Subcutaneous abdominal adipose tissue (tissue), 5 donors: ENCODE measurements at regions not wholly inside any gene's neighbourhood (a gene's known extent, or its start where the extent isn't known, plus 50 kb on each side); places are given as distances from the start of the nearest gene placed in this dataset.

Experiments
- H3K27ac ChIP-seq: one replicate; pipeline ENCODE4 v1.7.0; 2013; ENCODE audit warnings: low read depth, mild to moderate bottlenecking, inconsistent platforms, low read length, moderate library complexity
- H3K27me3 ChIP-seq, 5 donors: one replicate each; pipeline ENCODE4 v1.7.0; 2013; ENCODE audit warnings: low read length in 5 of 5, inconsistent platforms in 1 of 5; ENCODE audit not compliant: control insufficient read depth in 5 of 5, insufficient read depth in 4 of 5
- H3K36me3 ChIP-seq, 5 donors: one replicate each; pipeline ENCODE4 v1.7.0; 2013; ENCODE audit warnings: low read length in 5 of 5; ENCODE audit not compliant: control insufficient read depth in 5 of 5, insufficient read depth in 5 of 5
- H3K4me1 ChIP-seq, 5 donors: one replicate each; pipeline ENCODE4 v1.7.0; 2013; ENCODE audit warnings: low read length in 5 of 5, mild to moderate bottlenecking in 3 of 5, moderate library complexity in 1 of 5; ENCODE audit not compliant: control insufficient read depth in 5 of 5, insufficient read depth in 5 of 5
- H3K4me3 ChIP-seq, 5 donors: one replicate each; pipeline ENCODE4 v1.7.0; 2013; ENCODE audit warnings: low read length in 5 of 5, low read depth in 1 of 5
- H3K9ac ChIP-seq, 5 donors: one replicate each; pipeline ENCODE4 v1.7.0; 2013; ENCODE audit warnings: low read length in 5 of 5, mild to moderate bottlenecking in 4 of 5, moderate library complexity in 3 of 5
- H3K9me3 ChIP-seq, 5 donors: one replicate each; pipeline ENCODE4 v1.7.0; 2013; ENCODE audit warnings: low read length in 5 of 5; ENCODE audit not compliant: control insufficient read depth in 5 of 5
- donor health status: healthy.
- donor health status: healthy.
- donor health status: healthy.
- donor health status: healthy.
- donor health status: healthy.

DNA sequence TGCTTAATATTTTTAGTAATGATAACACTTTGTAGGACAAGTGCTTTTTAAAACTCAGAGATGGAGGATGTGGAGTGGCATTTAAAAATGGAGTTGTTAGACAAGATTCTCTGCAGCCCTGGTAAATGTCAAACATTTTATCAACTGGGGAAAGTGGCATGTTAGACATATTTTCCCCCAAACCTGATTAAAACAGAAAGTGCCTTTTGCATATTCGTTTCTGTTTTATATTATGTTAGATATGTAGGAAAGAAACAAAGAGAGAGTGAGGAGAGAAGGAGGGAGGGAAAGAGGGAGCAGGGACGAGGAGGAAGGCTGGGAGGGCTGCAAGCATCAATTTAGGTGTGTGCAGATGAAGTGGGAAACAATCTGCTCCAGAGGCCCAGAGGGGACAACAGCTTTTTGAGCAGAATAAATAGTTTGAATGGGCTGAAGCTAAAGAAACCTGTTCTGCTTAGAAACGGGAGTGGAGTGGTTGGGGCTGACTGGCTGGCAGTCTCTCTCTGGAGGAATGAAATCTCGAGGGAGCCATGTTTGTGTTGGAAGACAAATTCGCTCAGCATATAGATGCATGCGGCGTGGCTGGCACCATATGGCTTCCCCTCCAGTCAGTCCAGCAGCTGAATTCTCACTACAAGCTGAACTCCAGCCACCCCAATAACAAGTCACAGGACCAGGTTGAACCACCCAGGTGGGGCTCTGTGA, 502.2 kb downstream of the AJAP1 start:
- H3K9ac ChIP-seq = no peak overlapping the region
- no peak overlapping the region for H3K27ac ChIP-seq
- H3K4me3 ChIP-seq = no peak overlapping the region
- H3K36me3 ChIP-seq = no peaks in the 10 kb centered on the region
- H3K4me1 ChIP-seq = no peaks in the 10 kb centered on the region
- peaks cover 3 to 7% (median 4%) of the 10 kb centered on the region in 5 donors for H3K27me3 ChIP-seq
- H3K9me3 ChIP-seq = peaks cover 0 to 9% (median 3%) of the 10 kb centered on the region in 5 donors

DNA sequence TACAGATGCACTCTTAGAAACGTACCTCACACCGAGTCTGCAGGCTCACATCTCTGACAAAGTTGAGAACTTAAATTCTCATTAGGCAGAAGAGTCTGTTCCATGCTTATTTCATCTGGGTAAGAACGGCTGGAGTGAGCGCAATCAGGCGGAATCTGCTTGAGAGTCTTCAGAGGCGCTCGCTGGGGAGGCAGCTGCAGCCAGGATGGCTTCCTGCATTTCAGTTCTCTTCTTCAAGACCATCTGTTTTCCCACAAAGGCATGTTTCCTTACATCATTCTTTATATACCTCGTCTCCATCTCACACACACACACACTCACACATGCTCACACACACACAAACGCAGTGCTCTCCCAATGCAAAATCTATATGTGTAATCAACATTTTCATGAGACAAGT, 497.1 kb downstream of the AJAP1 start:
- H3K4me3 ChIP-seq = no peak overlapping the region
- no peak overlapping the region for H3K9ac ChIP-seq
- no peak overlapping the region for H3K27ac ChIP-seq
- H3K9me3 ChIP-seq = peaks cover 0 to 9% (median 0%) of the 10 kb centered on the region in 5 donors
- H3K36me3 ChIP-seq = no peaks in the 10 kb centered on the region
- H3K27me3 ChIP-seq = peaks cover 4 to 7% (median 5%) of the 10 kb centered on the region in 5 donors
- no peaks in the 10 kb centered on the region for H3K4me1 ChIP-seq

DNA sequence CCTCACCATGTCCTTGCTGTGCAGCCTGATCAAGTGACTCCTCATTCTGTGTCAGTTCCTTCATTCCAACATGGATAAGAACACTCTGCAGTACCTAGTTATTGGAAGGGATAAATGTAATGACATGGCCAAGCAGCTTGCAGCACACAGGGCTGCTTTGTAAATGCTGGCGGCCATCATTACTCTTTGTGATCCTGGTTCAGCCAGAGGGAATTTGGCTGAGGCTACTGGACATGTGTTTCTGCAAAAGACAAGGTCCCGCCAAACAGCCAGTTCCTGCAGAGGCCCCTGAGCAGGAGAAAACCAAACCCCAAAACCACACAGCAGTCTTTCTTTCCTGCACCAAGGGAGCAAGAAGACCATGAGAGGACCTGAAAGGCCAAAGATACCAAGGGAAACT, 495.8 kb downstream of the AJAP1 start:
- no peaks in the 10 kb centered on the region for H3K4me1 ChIP-seq
- peaks cover 4 to 11% (median 6%) of the 10 kb centered on the region in 5 donors for H3K27me3 ChIP-seq
- peaks cover 0 to under 1% (median 0%) of the 10 kb centered on the region in 5 donors for H3K9me3 ChIP-seq
- no peaks in the 10 kb centered on the region for H3K36me3 ChIP-seq
- H3K9ac ChIP-seq = no peak overlapping the region
- no peak overlapping the region for H3K27ac ChIP-seq
- H3K4me3 ChIP-seq = no peak overlapping the region

DNA sequence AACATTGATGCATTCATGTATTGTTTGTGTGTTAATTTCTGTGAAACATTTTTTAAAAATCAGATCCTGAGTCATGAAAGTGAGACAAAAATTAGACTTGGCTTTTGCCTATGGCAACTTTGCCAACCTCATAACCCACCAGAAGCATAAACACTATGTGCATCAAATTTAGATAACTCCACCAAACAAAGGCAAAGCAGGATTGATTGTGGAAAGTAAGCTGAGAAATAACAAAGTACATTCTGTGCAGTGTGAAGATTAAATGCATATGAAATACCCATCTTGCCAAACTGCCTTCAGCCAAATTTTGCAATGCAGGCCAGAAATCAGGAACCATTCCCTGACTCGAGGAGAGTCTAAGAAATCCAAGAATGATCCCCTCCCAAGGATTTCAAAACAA, 493.4 kb downstream of the AJAP1 start:
- no peak overlapping the region for H3K4me3 ChIP-seq

DNA sequence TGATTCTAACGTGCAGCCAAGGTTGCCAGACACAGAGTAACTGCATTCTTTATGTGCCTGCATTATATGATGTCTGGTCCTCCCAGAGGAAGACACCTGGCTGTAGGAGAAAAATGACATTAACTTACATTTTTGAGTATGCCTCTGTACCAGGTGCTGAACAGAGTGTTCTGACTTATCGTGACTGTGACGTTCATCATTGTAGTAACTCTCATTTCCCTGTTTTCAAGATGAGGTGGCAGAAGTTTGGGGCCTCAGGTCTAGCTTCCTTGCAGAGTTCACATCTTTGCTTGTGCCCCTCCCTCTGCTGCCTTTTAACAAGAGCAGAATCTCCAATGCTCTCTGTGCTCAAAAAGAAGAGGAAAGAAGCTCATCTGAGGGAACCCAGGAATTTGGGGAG, 488.0 kb downstream of the AJAP1 start:
- no peaks in the 10 kb centered on the region for H3K4me1 ChIP-seq
- no peak overlapping the region for H3K4me3 ChIP-seq
- H3K36me3 ChIP-seq = no peaks in the 10 kb centered on the region
- peaks cover 0 to 10% (median 0%) of the 10 kb centered on the region in 5 donors for H3K27me3 ChIP-seq
- no peak overlapping the region for H3K9ac ChIP-seq
- no peaks in the 10 kb centered on the region for H3K9me3 ChIP-seq
- no peak overlapping the region for H3K27ac ChIP-seq

More for the DNA sequence above, 493.4 kb downstream of the AJAP1 start:
- no peak overlapping the region for H3K27ac ChIP-seq
- no peaks in the 10 kb centered on the region for H3K4me1 ChIP-seq
- H3K9ac ChIP-seq = no peak overlapping the region
- H3K36me3 ChIP-seq = no peaks in the 10 kb centered on the region
- H3K9me3 ChIP-seq = no peaks in the 10 kb centered on the region
- peaks cover 4 to 14% (median 7%) of the 10 kb centered on the region in 5 donors for H3K27me3 ChIP-seq

DNA sequence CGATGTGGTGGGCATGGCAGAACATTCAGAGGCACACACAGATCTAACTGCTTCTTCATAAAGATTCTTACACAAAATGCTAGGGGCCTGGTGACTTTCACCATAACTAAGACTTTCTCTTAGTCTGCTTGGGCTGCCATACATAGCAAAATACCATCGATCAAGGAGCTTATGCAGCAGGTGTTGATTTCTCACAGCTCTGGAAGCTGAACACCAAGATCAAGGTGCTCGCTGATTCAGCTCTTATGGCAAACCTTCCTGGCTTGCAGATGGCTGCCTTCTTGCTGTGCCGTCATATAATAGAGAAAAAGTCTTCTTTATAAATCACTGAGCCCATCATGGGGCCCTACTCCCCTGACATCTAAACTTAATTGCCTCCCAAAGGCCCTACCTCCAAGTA, 487.3 kb downstream of the AJAP1 start:
- Histone ChIP-seq H3K4me3 (no peak overlapping the region), H3K27me3 (peaks cover 0 to 10% (median 0%) of the 10 kb centered on the region in 5 donors), H3K9me3 (no peaks in the 10 kb centered on the region), H3K9ac (no peak overlapping the region), H3K27ac (no peak overlapping the region), H3K4me1 (no peaks in the 10 kb centered on the region), H3K36me3 (no peaks in the 10 kb centered on the region)

DNA sequence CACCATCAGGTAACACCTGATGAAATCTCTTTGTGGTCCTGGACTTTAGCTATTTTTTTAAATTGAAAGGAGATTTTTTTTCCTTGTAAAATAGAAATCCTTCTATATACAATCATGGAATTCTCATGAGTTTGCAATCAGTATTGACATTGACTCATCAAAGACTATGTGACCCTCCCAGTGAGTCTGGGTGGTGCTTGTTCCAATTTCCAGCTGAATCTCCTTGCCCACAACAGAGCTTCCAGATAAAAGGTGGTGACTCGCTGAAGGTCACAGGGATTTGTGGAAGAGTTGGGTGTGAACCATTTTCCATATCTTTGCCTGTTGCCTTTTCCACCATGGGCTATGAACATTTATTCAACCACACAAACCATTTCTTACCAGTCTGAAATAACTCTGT, 486.6 kb downstream of the AJAP1 start:
- Histone ChIP-seq H3K27ac (no peak overlapping the region), H3K27me3 (peaks cover 0 to 6% (median 0%) of the 10 kb centered on the region in 5 donors), H3K9ac (no peak overlapping the region), H3K36me3 (no peaks in the 10 kb centered on the region), H3K4me3 (no peak overlapping the region), H3K9me3 (no peaks in the 10 kb centered on the region), H3K4me1 (no peaks in the 10 kb centered on the region)

DNA sequence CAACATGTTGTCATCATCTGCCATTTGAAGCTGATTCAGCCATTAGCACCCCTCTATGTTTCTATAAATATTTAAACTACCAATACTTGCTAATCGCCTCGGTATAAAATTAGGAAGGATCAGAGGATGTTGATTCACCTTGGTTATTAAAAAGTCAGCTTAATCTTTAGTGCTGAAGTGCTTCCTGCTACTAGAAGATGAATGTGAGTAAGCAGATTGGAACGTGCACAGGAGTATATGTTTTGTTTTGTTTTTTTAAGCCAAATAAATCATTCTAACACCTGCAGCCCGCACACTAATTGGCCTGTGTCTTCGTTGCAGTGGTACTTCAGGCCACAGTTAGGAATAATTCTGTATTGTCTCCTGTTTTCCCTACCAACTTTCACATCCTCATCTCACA, 485.7 kb downstream of the AJAP1 start:
- Histone ChIP-seq H3K27me3 (peaks cover 0 to 6% (median 0%) of the 10 kb centered on the region in 5 donors), H3K4me1 (no peaks in the 10 kb centered on the region), H3K27ac (no peak overlapping the region), H3K9ac (no peak overlapping the region), H3K36me3 (no peaks in the 10 kb centered on the region), H3K4me3 (no peak overlapping the region), H3K9me3 (no peaks in the 10 kb centered on the region)

DNA sequence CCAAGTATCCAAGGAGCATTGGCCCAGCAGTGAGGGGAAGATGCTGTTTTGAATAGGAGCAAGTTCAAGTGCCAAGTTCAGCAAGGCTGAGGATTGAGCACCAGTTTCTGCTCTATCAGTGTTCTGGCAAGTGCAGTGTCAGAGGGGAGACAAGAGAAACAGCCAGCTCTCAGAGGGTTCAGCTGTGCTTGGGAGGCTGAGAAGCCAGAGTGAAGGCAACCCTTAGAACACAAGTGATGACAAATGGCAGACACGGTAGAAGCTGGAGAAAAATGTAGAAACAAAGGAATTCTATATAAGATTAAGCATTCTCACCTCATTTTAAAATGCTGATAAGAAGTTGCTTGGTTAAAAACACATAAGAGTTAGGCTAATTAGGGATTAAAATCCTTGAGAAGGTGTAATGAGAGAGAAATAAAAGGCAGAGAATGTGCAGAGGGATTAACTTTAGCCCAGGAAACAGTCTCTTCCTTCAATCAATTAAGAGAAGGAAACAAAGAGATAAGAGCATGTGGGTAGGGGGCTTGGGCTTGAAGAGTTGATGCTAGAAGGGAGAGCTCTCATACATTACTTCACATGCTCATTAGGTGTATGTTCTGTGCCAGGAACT, 475.4 kb downstream of the AJAP1 start:
- H3K9ac ChIP-seq = no peak overlapping the region
- H3K36me3 ChIP-seq = no peaks in the 10 kb centered on the region
- no peak overlapping the region for H3K4me3 ChIP-seq
- no peaks in the 10 kb centered on the region for H3K4me1 ChIP-seq
- no peak overlapping the region for H3K27ac ChIP-seq
- H3K27me3 ChIP-seq = peaks cover 0 to 13% (median 4%) of the 10 kb centered on the region in 5 donors
- H3K9me3 ChIP-seq = peaks cover 0 to 9% (median 6%) of the 10 kb centered on the region in 5 donors

DNA sequence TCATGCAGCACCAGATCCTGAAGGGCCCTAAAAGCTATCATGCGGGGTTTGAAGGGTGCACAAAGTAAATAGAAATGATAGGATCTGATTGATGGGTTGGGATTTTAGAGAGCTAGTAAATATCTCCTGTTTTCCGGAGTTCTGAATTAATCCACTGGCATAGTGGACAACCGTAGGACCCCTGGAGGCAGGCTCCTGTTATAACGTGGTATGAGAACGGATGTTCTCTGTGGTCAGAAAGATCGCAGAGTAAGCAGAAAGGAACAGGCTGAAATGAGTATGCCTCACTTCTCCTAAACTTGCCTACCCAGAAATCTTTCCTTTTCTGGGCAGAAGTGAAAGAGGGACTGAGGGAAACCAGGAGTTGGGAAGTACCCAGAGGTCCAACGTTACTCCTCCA, 470.8 kb downstream of the AJAP1 start:
- no peaks in the 10 kb centered on the region for H3K4me1 ChIP-seq
- no peak overlapping the region for H3K27ac ChIP-seq
- H3K36me3 ChIP-seq = no peaks in the 10 kb centered on the region
- no peak overlapping the region for H3K9ac ChIP-seq
- H3K4me3 ChIP-seq = no peak overlapping the region
- peaks cover 0 to 9% (median 8%) of the 10 kb centered on the region in 5 donors for H3K9me3 ChIP-seq
- H3K27me3 ChIP-seq = peaks cover 0 to 6% (median 0%) of the 10 kb centered on the region in 5 donors
